HG03097 (cell line): ENCODE measurements at regions not wholly inside any gene's neighbourhood (a gene's known extent, or its start where the extent isn't known, plus 50 kb on each side); places are given as distances from the start of the nearest gene placed in this dataset.
"Not testable (repeated sequence)": the region's sequence is repeated elsewhere in the genome, so short reads cannot be mapped to it uniquely, and the experiment has no call there.

Experiments
- ATAC-seq: cut with Tn5 transposase; IDR thresholded peaks from one replicate; pipeline ENCODE4 v1.9.1; 2021; ENCODE audit not compliant: unreplicated experiment, low FRiP score

GRCh38 chr5:92302356-92302755 lies 919.2 kb upstream of the ARRDC3 start:
- not testable (repeated sequence) for ATAC-seq

GRCh38 chr5:92283521-92283920 lies 900.4 kb upstream of the ARRDC3 start:
- ATAC-seq, result no peak

- ATAC-seq, result not testable (repeated sequence)
Measured at GRCh38 chr5:92271750-92272149, 888.6 kb upstream of the ARRDC3 start.

GRCh38 chr5:92268343-92268742 lies 885.2 kb upstream of the ARRDC3 start:
- ATAC-seq, result no peak

GRCh38 chr5:92267830-92268229 lies 884.7 kb upstream of the ARRDC3 start:
- no peak for ATAC-seq

- ATAC-seq, result no peak
Measured at GRCh38 chr5:92265804-92266203, 882.7 kb upstream of the ARRDC3 start.

GRCh38 chr5:92255605-92256004 lies 872.5 kb upstream of the ARRDC3 start:
- not testable (repeated sequence) for ATAC-seq

GRCh38 chr5:92248518-92248917 lies 865.4 kb upstream of the ARRDC3 start:
- no peak for ATAC-seq

GRCh38 chr5:92242170-92242569 lies 859.1 kb upstream of the ARRDC3 start:
- no peak for ATAC-seq

GRCh38 chr5:92237896-92238295 lies 854.8 kb upstream of the ARRDC3 start:
- no peak for ATAC-seq

- ATAC-seq, result no peak
Measured at GRCh38 chr5:92222449-92222848, 839.3 kb upstream of the ARRDC3 start.

GRCh38 chr5:92216852-92217251 lies 833.7 kb upstream of the ARRDC3 start:
- not testable (repeated sequence) for ATAC-seq

GRCh38 chr5:92215116-92215515 lies 832.0 kb upstream of the ARRDC3 start:
- no peak for ATAC-seq

- no peak for ATAC-seq
Measured at GRCh38 chr5:92208265-92208664, 825.1 kb upstream of the ARRDC3 start.

- ATAC-seq, result no peak
Measured at GRCh38 chr5:92207151-92207550, 824.0 kb upstream of the ARRDC3 start.

GRCh38 chr5:92206681-92207080 lies 823.6 kb upstream of the ARRDC3 start:
- no peak for ATAC-seq

- not testable (repeated sequence) for ATAC-seq
Measured at GRCh38 chr5:92199035-92199434, 815.9 kb upstream of the ARRDC3 start.

GRCh38 chr5:92181656-92182055 lies 798.5 kb upstream of the ARRDC3 start:
- ATAC-seq, result no peak

- ATAC-seq, result no peak
Measured at GRCh38 chr5:92180391-92180790, 797.3 kb upstream of the ARRDC3 start.

GRCh38 chr5:92179651-92180050 lies 796.5 kb upstream of the ARRDC3 start:
- ATAC-seq, result no peak

GRCh38 chr5:92177926-92178487 lies 794.9 kb upstream of the ARRDC3 start:
- ATAC-seq, result no peak

- no peak for ATAC-seq
Measured at GRCh38 chr5:92163906-92164305, 780.8 kb upstream of the ARRDC3 start.

- no peak for ATAC-seq
Measured at GRCh38 chr5:92147798-92148197, 764.7 kb upstream of the ARRDC3 start.
